Kasumi-1 (cell line): ENCODE measurements at regions not wholly inside any gene's neighbourhood (a gene's known extent, or its start where the extent isn't known, plus 50 kb on each side); places are given as distances from the start of the nearest gene placed in this dataset.

Source experiments
- DNase-seq, 2 experiments: peaks; one replicate each; lab custom pipeline; 2025; lab: John Stamatoyannopoulos, UW

DNA sequence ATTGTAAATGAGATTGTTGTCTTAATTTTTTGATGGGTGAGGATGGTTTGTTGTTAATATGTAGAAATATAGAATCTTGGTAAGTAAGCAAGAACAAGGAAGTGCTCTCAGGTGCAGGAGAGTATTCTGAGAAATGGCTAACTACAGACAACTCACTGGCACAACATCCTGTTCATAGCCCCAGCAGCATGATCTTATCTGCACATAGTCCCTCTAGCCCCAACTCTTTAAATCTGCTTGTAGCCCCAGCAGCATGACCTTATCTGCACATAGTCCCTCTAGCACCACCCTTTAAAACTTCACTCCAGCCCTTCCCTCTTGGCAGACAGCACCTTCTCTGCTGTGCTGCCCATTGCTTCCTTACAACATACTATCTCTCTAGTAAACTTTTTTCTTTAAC, 1957.1 kb upstream of the ADGRL3 start:
- no peak for DNase-seq

DNA sequence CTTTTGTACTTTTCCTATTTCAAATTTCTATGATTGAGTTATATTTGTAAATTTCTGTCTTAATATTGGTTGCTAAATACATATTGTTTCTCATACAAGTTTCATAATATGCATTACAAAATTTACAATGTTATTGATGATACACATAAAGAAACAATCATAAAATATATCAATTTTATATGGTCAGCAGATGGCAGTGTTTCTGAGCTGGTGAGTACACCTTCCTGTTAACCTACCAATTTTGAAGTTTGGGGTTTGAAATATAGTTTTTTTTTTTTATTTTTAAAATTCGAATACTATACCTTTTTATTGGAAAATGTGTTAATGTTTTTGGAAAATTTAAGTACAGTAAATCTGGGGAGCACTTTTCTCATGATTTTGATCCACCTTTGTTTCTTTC, 1953.1 kb upstream of the ADGRL3 start:
- peak; percentile 46 to 59 for DNase-seq

DNA sequence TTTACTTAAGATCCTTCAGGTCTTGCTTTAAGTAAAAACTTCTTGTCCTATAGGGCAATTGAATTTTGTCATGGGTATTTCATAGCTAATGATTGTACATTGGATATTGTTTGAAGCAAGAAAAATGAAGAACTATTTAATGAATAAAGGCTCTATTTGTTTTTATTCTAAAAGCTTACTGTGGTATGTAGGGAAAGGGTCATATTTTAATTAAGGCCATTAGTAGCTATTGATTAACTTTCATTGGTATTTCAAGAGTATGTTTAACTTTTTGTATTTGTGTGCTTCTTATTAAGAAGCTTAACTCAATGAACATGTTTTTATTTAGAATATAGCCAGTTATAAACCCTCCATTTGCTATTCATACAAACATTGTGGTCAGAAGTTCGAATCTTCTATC, 1951.8 kb upstream of the ADGRL3 start:
- DNase-seq: no peak

DNA sequence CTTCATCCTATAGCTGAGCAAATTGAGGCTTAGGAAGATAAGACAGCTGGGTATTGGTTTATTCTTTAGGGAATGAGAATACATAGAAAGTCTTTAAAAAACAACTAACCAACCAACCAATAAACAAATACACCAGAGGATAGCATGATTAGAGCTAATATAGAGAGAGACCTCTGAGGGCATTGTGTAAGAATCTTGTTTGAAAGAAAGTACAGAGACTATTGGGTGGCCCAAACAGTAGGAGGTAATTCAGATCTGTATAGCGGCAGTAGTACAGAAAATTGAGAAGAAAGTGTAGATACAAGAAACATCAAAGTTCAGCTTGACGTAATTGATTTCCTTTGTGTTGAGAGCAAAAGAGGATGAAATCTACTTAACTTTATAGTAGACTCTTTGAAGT, 1951.0 kb upstream of the ADGRL3 start:
- no peak for DNase-seq

DNA sequence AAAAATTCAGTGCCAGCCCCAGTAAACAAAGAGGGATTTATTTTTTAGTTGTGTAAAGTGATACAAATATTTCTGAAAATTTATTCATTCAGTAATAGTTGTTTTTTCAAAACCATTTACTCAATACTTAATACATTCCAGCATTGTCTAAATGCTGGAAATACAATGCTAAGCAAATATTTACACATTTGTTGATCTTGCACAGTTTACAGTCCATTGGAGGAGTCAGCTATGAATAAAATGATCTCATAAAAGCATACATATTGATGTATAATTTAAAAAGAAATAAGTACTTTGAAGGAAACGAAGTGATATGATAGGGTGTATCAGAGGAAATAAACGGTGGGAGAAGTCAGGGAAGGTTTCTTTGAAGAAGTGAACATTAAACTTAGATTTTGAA, 1942.1 kb upstream of the ADGRL3 start:
- DNase-seq: no peak

- DNase-seq: no peak
These were observed 1892.5 kb upstream of the ADGRL3 start for GRCh38 chr4:59307609-59308008.

GRCh38 chr4:59314637-59315036, 1885.5 kb upstream of the ADGRL3 start:
- no peak for DNase-seq

DNA sequence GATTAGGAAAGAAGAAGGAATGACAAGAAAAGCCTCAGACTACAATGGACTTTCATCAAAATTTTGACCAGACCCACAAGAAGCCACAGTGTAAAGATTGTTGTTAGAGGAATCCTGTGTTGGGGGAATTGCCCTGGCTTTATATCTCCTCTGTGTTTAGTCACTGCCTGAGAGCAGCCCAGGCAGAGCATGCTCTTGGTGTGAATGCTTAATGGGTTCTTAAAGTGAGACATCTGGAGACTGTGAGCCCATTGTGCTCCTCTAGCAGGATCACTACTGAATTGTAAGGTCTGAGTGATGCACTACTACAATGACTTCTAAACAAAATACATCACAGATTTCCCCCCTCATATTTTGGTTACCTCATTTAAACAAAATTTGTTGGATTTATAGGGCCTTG, 1860.5 kb upstream of the ADGRL3 start:
- DNase-seq: no peak

GRCh38 chr4:59341506-59341905, 1858.6 kb upstream of the ADGRL3 start:
- no peak for DNase-seq

DNA sequence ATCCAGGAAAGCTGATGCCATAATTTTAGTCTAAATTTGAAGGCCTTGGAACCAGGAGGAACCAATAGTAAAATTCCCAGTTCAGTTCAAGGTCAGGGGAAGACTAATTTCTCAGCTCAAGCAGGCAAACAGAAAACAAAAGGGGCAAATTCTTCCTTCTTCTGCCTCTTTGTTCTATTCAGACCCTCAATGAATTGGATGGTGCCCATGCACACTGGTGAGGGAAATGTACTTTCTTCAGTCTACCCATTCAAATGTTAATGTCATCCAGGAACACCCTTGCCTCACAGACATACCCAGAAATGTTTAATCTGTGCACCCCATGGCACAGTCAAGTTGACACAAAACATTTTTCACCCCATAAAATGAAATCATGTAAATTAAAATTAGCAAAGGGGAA, 1851.2 kb upstream of the ADGRL3 start:
- DNase-seq: no peak

GRCh38 chr4:59369229-59369628, 1830.9 kb upstream of the ADGRL3 start:
- no peak for DNase-seq

DNA sequence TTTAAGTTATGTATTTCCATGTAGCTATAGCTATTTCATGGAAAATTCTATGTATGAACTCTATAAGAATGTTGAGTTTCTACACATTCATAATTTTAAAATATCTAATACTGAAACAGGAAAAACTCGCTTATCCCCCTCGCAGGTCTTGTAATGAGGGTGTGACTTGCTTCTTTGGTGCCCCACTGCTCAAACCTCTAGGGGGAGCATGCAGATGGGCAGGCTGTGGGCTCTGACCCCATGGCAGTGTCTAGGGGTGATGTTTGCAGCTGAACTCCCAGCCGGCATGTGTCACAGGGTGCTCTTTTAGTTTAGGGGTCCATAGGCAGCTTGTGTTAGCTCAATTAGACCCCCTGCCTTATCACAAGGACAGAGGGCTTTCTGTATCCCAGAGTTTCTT, 1825.7 kb upstream of the ADGRL3 start:
- DNase-seq: no peak

- no peak for DNase-seq
These were observed 1819.2 kb upstream of the ADGRL3 start for GRCh38 chr4:59380841-59381366.

DNA sequence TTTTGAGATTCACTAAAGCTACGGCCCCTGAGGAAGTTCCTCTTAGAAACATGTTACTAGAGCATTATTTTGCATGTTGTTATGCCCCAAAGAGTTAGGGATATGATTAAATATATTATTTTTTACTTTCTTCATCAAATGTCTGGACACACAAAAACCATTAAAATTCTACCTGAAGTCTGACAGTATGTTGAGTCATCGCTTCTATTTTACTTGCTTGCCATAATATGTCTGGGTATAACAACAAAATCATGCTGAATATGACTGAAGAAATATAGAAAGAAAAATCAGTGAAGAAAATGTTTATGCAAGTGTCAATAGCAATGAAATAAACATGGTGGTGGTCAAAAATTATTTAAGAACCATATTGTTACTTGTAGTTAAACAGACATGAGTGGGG, 1818.5 kb upstream of the ADGRL3 start:
- no peak for DNase-seq

GRCh38 chr4:59387759-59388758, 1812.1 kb upstream of the ADGRL3 start:
- DNase-seq: no peak

- no peak for DNase-seq
These were observed 1806.3 kb upstream of the ADGRL3 start for GRCh38 chr4:59393780-59394179.

- DNase-seq: no peak
These were observed 1799.8 kb upstream of the ADGRL3 start for GRCh38 chr4:59400334-59400733.

- DNase-seq: no peak
These were observed 1790.5 kb upstream of the ADGRL3 start for GRCh38 chr4:59409647-59410046.

GRCh38 chr4:59412739-59413138, 1787.4 kb upstream of the ADGRL3 start:
- no peak for DNase-seq

- no peak for DNase-seq
These were observed 1744.4 kb upstream of the ADGRL3 start for GRCh38 chr4:59455751-59456150.

DNA sequence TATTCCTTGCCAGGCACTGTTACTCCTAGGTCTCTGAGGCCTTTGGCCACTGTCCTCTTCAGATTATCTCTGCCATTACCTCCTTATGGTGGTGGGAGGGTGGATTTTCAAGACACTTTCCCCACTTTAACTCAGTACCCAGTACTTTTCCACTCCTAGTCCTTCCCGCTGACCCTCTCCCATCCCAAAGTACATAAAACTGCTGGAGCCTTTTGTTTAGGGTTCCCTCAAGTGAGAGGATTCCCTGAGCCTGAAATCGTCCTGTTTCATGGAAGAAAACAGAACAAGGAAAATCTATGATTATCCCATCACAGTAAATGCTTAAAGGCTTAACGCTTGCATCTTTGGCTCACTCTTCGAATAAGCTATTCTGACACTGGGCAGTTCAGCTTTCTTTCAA, 1742.5 kb upstream of the ADGRL3 start:
- DNase-seq: no peak

DNA sequence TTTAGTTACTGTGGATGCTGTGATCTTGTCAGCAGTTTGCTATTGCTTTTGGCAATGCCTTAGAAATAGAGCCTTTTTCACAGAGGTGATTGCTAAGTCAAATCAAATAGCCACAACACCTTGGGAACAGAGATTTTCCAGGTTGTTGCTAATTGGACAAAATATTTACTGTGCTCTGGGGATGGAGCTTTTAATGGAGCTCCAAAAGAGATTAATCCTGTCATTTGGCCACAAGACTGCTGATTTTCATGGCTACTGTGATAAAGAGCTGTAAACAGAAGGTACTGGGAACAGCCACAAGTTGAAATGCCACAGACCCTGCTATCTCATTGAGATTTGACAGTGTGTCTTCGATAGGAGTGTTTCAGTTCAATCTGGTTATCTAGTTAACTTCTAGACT, 1715.2 kb upstream of the ADGRL3 start:
- no peak for DNase-seq

DNA sequence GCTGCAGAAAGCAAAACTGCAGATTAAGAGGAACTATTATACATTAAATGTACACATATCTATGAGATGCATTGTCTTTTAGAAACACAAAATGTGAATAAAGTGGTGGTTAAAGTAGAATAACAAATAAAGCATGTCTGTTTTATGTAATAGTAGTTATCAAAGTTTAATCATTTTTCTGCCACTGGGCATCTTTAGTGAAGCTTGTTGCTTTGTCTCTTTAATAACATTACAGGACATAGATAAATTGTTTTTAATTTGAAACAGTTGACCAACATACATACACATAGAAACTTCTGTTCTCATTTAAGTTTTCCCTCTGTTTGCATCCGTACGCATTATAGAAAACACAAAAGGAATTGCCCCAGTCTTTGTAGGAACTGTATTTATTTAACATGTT, 1700.0 kb upstream of the ADGRL3 start:
- DNase-seq: no peak

- no peak for DNase-seq
These were observed 1696.4 kb upstream of the ADGRL3 start for GRCh38 chr4:59503731-59504130.
